ENCODE measurements at regions not wholly inside any gene's neighbourhood (a gene's known extent, or its start where the extent isn't known, plus 50 kb on each side); places are given as distances from the start of the nearest gene placed in this dataset.

DNA sequence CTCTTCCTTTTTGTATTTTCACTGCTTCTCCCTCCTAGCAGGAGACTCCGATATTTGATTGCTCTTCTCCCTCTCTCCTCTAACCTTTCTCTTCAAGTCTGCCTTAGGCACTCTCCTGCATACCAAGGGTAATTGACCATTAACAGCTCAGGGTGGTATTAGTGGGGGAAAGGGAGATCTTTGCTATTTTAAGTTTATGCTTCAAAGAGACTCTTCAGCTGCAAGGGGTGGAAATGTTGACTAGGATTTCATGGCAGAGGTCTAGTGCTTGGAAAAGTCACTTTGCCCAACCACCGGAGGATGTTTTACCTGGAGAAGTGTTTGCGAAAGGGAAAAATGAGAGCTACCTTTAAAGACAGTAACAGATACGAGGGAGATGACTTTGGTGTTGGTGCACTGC is 453.7 kb downstream of the SLC4A3 start:
- TF ChIP-seq, protein P1, sequence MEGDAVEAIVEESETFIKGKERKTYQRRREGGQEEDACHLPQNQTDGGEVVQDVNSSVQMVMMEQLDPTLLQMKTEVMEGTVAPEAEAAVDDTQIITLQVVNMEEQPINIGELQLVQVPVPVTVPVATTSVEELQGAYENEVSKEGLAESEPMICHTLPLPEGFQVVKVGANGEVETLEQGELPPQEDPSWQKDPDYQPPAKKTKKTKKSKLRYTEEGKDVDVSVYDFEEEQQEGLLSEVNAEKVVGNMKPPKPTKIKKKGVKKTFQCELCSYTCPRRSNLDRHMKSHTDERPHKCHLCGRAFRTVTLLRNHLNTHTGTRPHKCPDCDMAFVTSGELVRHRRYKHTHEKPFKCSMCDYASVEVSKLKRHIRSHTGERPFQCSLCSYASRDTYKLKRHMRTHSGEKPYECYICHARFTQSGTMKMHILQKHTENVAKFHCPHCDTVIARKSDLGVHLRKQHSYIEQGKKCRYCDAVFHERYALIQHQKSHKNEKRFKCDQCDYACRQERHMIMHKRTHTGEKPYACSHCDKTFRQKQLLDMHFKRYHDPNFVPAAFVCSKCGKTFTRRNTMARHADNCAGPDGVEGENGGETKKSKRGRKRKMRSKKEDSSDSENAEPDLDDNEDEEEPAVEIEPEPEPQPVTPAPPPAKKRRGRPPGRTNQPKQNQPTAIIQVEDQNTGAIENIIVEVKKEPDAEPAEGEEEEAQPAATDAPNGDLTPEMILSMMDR (IDR thresholded peaks at IDR 0.05; ENCODE audit: insufficient read depth, low read depth, low read length), result no peak
- TF ChIP-seq EZH2 (IDR thresholded peaks at IDR 0.05; ENCODE audit: insufficient read depth, low read length), result no peak
